ENCODE measurements at regions not wholly inside any gene's neighbourhood (a gene's known extent, or its start where the extent isn't known, plus 50 kb on each side); places are given as distances from the start of the nearest gene placed in this dataset.

DNA sequence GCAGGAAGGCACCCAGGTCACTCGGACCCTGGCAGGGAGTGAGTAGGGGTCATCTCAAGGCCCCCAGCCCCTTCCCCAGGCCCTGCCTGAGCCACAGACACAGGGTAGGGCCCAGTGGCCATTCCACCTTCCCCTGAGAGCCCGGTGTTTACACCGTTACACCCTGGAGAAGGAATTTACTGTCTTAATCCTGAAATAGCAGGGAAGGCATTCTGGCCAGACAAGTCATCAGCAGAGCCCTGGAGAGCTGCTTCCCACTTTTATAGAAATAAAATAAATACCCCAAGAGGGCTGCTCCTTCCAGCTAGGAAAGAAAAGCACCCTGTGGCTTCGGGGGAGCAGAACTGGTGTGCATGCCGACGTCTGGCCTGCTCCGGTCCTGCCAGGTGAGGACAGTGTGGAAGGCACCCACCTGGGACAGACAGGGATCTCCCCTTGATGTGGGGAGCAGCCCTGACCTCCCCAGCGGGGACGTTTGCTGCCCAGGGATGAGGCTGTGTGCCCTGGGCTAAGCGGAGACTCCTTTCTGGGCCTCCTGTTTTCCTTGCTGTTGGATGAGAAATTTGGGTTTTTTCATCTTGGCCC lies 180.0 kb downstream of the MN1 start:
- TF ChIP-seq, protein P1, sequence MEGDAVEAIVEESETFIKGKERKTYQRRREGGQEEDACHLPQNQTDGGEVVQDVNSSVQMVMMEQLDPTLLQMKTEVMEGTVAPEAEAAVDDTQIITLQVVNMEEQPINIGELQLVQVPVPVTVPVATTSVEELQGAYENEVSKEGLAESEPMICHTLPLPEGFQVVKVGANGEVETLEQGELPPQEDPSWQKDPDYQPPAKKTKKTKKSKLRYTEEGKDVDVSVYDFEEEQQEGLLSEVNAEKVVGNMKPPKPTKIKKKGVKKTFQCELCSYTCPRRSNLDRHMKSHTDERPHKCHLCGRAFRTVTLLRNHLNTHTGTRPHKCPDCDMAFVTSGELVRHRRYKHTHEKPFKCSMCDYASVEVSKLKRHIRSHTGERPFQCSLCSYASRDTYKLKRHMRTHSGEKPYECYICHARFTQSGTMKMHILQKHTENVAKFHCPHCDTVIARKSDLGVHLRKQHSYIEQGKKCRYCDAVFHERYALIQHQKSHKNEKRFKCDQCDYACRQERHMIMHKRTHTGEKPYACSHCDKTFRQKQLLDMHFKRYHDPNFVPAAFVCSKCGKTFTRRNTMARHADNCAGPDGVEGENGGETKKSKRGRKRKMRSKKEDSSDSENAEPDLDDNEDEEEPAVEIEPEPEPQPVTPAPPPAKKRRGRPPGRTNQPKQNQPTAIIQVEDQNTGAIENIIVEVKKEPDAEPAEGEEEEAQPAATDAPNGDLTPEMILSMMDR (IDR thresholded peaks at IDR 0.05), result no peak
- TF ChIP-seq POLR2A (IDR thresholded peaks at IDR 0.05) (no peak), POLR2AphosphoS5 (IDR thresholded peaks at IDR 0.05) (no peak), EP300 (IDR thresholded peaks at IDR 0.05) (no peak)

All from suprapubic skin (tissue), 4 donors.